GM21619 (cell line): ENCODE measurements at regions not wholly inside any gene's neighbourhood (a gene's known extent, or its start where the extent isn't known, plus 50 kb on each side); places are given as distances from the start of the nearest gene placed in this dataset.
"Not testable (repeated sequence)": the region's sequence is repeated elsewhere in the genome, so short reads cannot be mapped to it uniquely, and the experiment has no call there.

Experiments
- ATAC-seq: cut with Tn5 transposase; IDR thresholded peaks from one replicate; pipeline ENCODE4 v1.9.1; 2021; ENCODE audit not compliant: unreplicated experiment

- ATAC-seq: no peak
Observed at GRCh38 chr1:229002451-229002960, 267.2 kb downstream of the RHOU start.

- no peak for ATAC-seq
Observed at GRCh38 chr1:229003233-229004031, 267.5 kb upstream of the RAB4A start.

GRCh38 chr1:229004066-229004833, 266.7 kb upstream of the RAB4A start:
- no peak for ATAC-seq

- no peak for ATAC-seq
Observed at GRCh38 chr1:229005097-229005496, 265.8 kb upstream of the RAB4A start.

- ATAC-seq: no peak
Observed at GRCh38 chr1:229005556-229005955, 265.4 kb upstream of the RAB4A start.

- ATAC-seq: no peak
Observed at GRCh38 chr1:229006121-229006870, 264.6 kb upstream of the RAB4A start.

- no peak for ATAC-seq
Observed at GRCh38 chr1:229007167-229007566, 263.7 kb upstream of the RAB4A start.

- ATAC-seq: no peak
Observed at GRCh38 chr1:229007701-229008100, 263.2 kb upstream of the RAB4A start.

- not testable (repeated sequence) for ATAC-seq
Observed at GRCh38 chr1:229008347-229008746, 262.6 kb upstream of the RAB4A start.

- ATAC-seq: no peak
Observed at GRCh38 chr1:229011022-229011421, 259.9 kb upstream of the RAB4A start.

GRCh38 chr1:229012823-229013222, 258.1 kb upstream of the RAB4A start:
- no peak for ATAC-seq

- ATAC-seq: no peak
Observed at GRCh38 chr1:229013981-229014380, 256.9 kb upstream of the RAB4A start.

- no peak for ATAC-seq
Observed at GRCh38 chr1:229015806-229016205, 255.1 kb upstream of the RAB4A start.

GRCh38 chr1:229017091-229017490, 253.8 kb upstream of the RAB4A start:
- ATAC-seq: no peak

GRCh38 chr1:229018674-229019295, 252.1 kb upstream of the RAB4A start:
- ATAC-seq: no peak

- no peak for ATAC-seq
Observed at GRCh38 chr1:229019663-229020271, 251.1 kb upstream of the RAB4A start.

- ATAC-seq: not testable (repeated sequence)
Observed at GRCh38 chr1:229021034-229021433, 249.9 kb upstream of the RAB4A start.

- no peak for ATAC-seq
Observed at GRCh38 chr1:229022595-229023333, 248.1 kb upstream of the RAB4A start.

- ATAC-seq: no peak
Observed at GRCh38 chr1:229023651-229024300, 247.1 kb upstream of the RAB4A start.
